HepG2 (cell line): ENCODE measurements at regions not wholly inside any gene's neighbourhood (a gene's known extent, or its start where the extent isn't known, plus 50 kb on each side); places are given as distances from the start of the nearest gene placed in this dataset.

Experiments used
- ATAC-seq: fragments of 200-7000 bp; cut with Tn5 transposase; 3 replicates; pipeline ENCODE4 v1.9.1; 2020; ENCODE audit warnings: mild to moderate bottlenecking, moderate library complexity
- BruUV-seq: library from RNA; stranded (reverse); fragments of 400-500 nt; replicated peaks from 2 replicates; lab custom pipeline; 2021; lab: Mats Ljungman, UMichigan
- CTCF ChIA-PET: fragments of 300-600 bp; formaldehyde crosslinking; extraction: SDS; loops from one replicate; lab custom pipeline; 2021; ENCODE audit warnings: low total read pairs, inconsistent platforms, low intra/inter-chr PET ratio; lab: Yijun Ruan, JAX
- POLR2A ChIA-PET: fragments of 350-600 bp; sonication (Branson Sonifier 250); formaldehyde crosslinking; loops from one replicate; lab custom pipeline; 2020; ENCODE audit warnings: antibody characterized with exemption, inconsistent platforms; lab: Yijun Ruan, JAX
- DNase-seq: peaks from one replicate; pipeline ENCODE4 v3.0.0-alpha.2; 2015; ENCODE audit warnings: low spot score
- FAIRE-seq: peaks from 3 replicates; lab custom pipeline; 2011; peaks lifted over from hg19 to GRCh38; lab: Jason Lieb, UNC
- H2AFZ ChIP-seq: one replicate; pipeline ENCODE4 v1.6.1; 2011; ENCODE audit warnings: low read length, inconsistent platforms
- H3K27ac ChIP-seq: fragments of 300-600 bp; 3 replicates; pipeline ENCODE4 v1.8.0; 2011; ENCODE audit warnings: mixed run types, mild to moderate bottlenecking, mixed read lengths, low read length, inconsistent platforms; ENCODE audit not compliant: insufficient read depth; ENCODE audit errors: extremely low read length
- H3K27me3 ChIP-seq, 2 experiments: fragments of 200-600 bp in 1 of 2; 2 replicates in 1 of 2; 3 replicates in 1 of 2; pipeline versions ENCODE4 v1.6.0 to v1.8.0; 2011; ENCODE audit warnings: low read length in 2 of 2, mild to moderate bottlenecking in 2 of 2, moderate library complexity in 2 of 2, inconsistent platforms in 1 of 2; ENCODE audit not compliant: insufficient read depth in 2 of 2, control insufficient read depth in 1 of 2
- H3K36me3 ChIP-seq, 2 experiments: fragments of 200-600 bp in 1 of 2; replicated peaks in 1 of 2; 2 replicates in 1 of 2; 3 replicates in 1 of 2; pipeline versions ENCODE4 v1.5.1 to v1.8.0; 2011; ENCODE audit warnings: low read length in 2 of 2, inconsistent platforms in 1 of 2; ENCODE audit not compliant: insufficient read depth in 2 of 2, control insufficient read depth in 1 of 2
- H3K4me1 ChIP-seq: 2 replicates; pipeline ENCODE4 v1.5.1; 2012; ENCODE audit warnings: low read length, inconsistent platforms; ENCODE audit not compliant: insufficient read depth
- H3K4me2 ChIP-seq: 2 replicates; pipeline ENCODE4 v1.6.0; 2011; ENCODE audit warnings: low read depth, low read length, inconsistent platforms
- H3K4me3 ChIP-seq, 3 experiments: fragments of 200-600 bp in 1 of 3; sonication (generic), shearing (Covaris generic) in 1 of 3; replicated peaks in 1 of 3; 2 replicates each; pipeline ENCODE4 v1.5.1; 2011 to 2016; ENCODE audit warnings: low read length in 3 of 3, inconsistent platforms in 2 of 3, low read depth in 2 of 3, mild to moderate bottlenecking in 2 of 3, control low read depth in 1 of 3, mixed read lengths in 1 of 3; ENCODE audit not compliant: insufficient read depth in 1 of 3
- H3K79me2 ChIP-seq: one replicate; pipeline ENCODE4 v1.6.1; 2011; ENCODE audit warnings: low read length, inconsistent platforms; ENCODE audit not compliant: insufficient read depth
- H3K9ac ChIP-seq: 2 replicates; pipeline ENCODE4 v1.6.0; 2011; ENCODE audit warnings: mild to moderate bottlenecking, low read depth, low read length, inconsistent platforms; ENCODE audit not compliant: insufficient read depth
- H3K9me3 ChIP-seq: 2 replicates; pipeline ENCODE4 v1.5.1; 2012; ENCODE audit warnings: mild to moderate bottlenecking, low read length
- H4K20me1 ChIP-seq: 2 replicates; pipeline ENCODE4 v1.6.0; 2011; ENCODE audit warnings: inconsistent platforms, mild to moderate bottlenecking, low read length, moderate library complexity; ENCODE audit not compliant: insufficient read depth
- BATF2 ChIP-seq: sonication (generic); formaldehyde crosslinking; IDR thresholded peaks from 2 replicates; pipeline ENCODE4 v1.8.0; 2022; ENCODE audit warnings: mild to moderate bottlenecking, missing genetic modification reagents, moderate library complexity
- JUN ChIP-seq: sonication (generic); formaldehyde crosslinking; IDR thresholded peaks from 2 replicates; pipeline ENCODE4 v1.4.0; 2020; ENCODE audit warnings: mild to moderate bottlenecking, missing genetic modification reagents
- KDM6A ChIP-seq: IDR thresholded peaks from 2 replicates; pipeline ENCODE4 v1.6.1; 2016; ENCODE audit warnings: low read depth
- REXO4 ChIP-seq: sonication (generic); formaldehyde crosslinking; IDR thresholded peaks from 2 replicates; pipeline ENCODE4 v1.8.0; 2022; ENCODE audit warnings: missing genetic modification reagents, mild to moderate bottlenecking, borderline replicate concordance
- RFX3 ChIP-seq: IDR thresholded peaks from 2 replicates; pipeline ENCODE4 v1.6.1; 2016; ENCODE audit warnings: missing biosample characterization, missing genetic modification reagents
- RXRA ChIP-seq: sonication (generic); formaldehyde crosslinking; IDR thresholded peaks from 2 replicates; pipeline ENCODE4 v1.5.1; 2020; ENCODE audit warnings: missing genetic modification reagents
- SP140L ChIP-seq: sonication (generic); formaldehyde crosslinking; IDR thresholded peaks from 2 replicates; pipeline ENCODE4 v1.4.0; 2020; ENCODE audit warnings: missing genetic modification reagents, borderline replicate concordance
- ZBTB20 ChIP-seq: sonication (generic); formaldehyde crosslinking; IDR thresholded peaks from 2 replicates; pipeline ENCODE4 v1.8.1; 2023; ENCODE audit warnings: missing genetic modification reagents, low read depth, mild to moderate bottlenecking, borderline replicate concordance
- ZBTB37 ChIP-seq: sonication (generic); formaldehyde crosslinking; IDR thresholded peaks from 2 replicates; pipeline ENCODE4 v1.4.0; 2020; ENCODE audit warnings: mild to moderate bottlenecking, missing genetic modification reagents
- ZHX1 ChIP-seq: sonication (generic); formaldehyde crosslinking; IDR thresholded peaks from 2 replicates; pipeline ENCODE4 v1.8.1; 2022; ENCODE audit warnings: low read depth, mild to moderate bottlenecking, missing genetic modification reagents
- ZNF326 ChIP-seq: sonication (generic); formaldehyde crosslinking; IDR thresholded peaks from 2 replicates; pipeline ENCODE4 v1.4.0; 2020; ENCODE audit warnings: missing genetic modification reagents, borderline replicate concordance
- ZNF883 ChIP-seq: sonication (generic); formaldehyde crosslinking; IDR thresholded peaks from 2 replicates; pipeline ENCODE4 v1.5.1; 2020; ENCODE audit warnings: mild to moderate bottlenecking, missing genetic modification reagents; ENCODE audit errors: not compliant biosample characterization
- WGBS: methylation state at CpG from one replicate; pipeline ENCODE4 v1.1.6; 2017; ENCODE audit warnings: low lambda C conversion rate; 5-methylcytosine and 5-hydroxymethylcytosine counted together
- in situ Hi-C: cut with HindIII; loops from 2 replicates; pipeline ENCODE4 v1.10.0; 2017; ENCODE audit warnings: low pct_unique_long_range_greater_than_20kb; ENCODE audit not compliant: extremely low pct_ligation_motif_present
- intact Hi-C: fragments of 100-400 bp; cut with micrococcal nuclease; formaldehyde crosslinking; loops from one replicate; pipeline ENCODE4 v1.10.0; 2022; ENCODE audit not compliant: unreplicated experiment

- no peak for TF ChIP-seq SP140L (CRISPR knock-in tag)
- TF ChIP-seq REXO4 (CRISPR knock-in tag) = no peak
- TF ChIP-seq RXRA = no peak
- no peak for TF ChIP-seq RFX3 (CRISPR knock-in tag)
- no peak for TF ChIP-seq BATF2 (CRISPR knock-in tag)
- no peaks in the 10 kb centered on the region for H3K36me3 ChIP-seq
- H3K27me3 ChIP-seq = no peaks in the 10 kb centered on the region
- in situ Hi-C loops = no loop called here
- CTCF ChIA-PET = no interaction called here
- no peak overlapping the region for H3K4me3 ChIP-seq
- DNase-seq (no peak), ATAC-seq (no peak), FAIRE-seq (no peak)
- no peak overlapping the region for H2AFZ ChIP-seq
- no peaks in the 10 kb centered on the region for H3K79me2 ChIP-seq
- intact Hi-C loops = no loop called here
- no peaks in the 10 kb centered on the region for H4K20me1 ChIP-seq
- peaks cover 89% of the 10 kb centered on the region for H3K9me3 ChIP-seq
- no peak overlapping the region for H3K27ac ChIP-seq
- H3K4me1 ChIP-seq = no peaks in the 10 kb centered on the region
- H3K9ac ChIP-seq = no peak overlapping the region
- no TSS peak for BruUV-seq
- 0% methylated on average over 1 of the region's 5 CpGs for WGBS
- POLR2A ChIA-PET = no interaction called here
- no peak overlapping the region for H3K4me2 ChIP-seq
These were observed 950.1 kb upstream of the CTNND2 start for GRCh38 chr5:12854386-12854785.

GRCh38 chr5:12851761-12852160 lies 947.5 kb upstream of the CTNND2 start:
- no peaks in the 10 kb centered on the region for H3K27me3 ChIP-seq
- no peak overlapping the region for H2AFZ ChIP-seq
- FAIRE-seq (no peak), DNase-seq (no peak), ATAC-seq (no peak)
- POLR2A ChIA-PET = no interaction called here
- no TSS peak for BruUV-seq
- no peak overlapping the region for H3K4me2 ChIP-seq
- 6% methylated on average over 5 of the region's 5 CpGs for WGBS
- in situ Hi-C loops (no loop called here), intact Hi-C loops (no loop called here)
- no peak overlapping the region for H3K27ac ChIP-seq
- peaks cover 88% of the 10 kb centered on the region for H3K9me3 ChIP-seq
- no peaks in the 10 kb centered on the region for H3K36me3 ChIP-seq
- no peak overlapping the region for H3K4me3 ChIP-seq
- H3K4me1 ChIP-seq = no peaks in the 10 kb centered on the region
- H3K9ac ChIP-seq = no peak overlapping the region
- H4K20me1 ChIP-seq = no peaks in the 10 kb centered on the region
- CTCF ChIA-PET = no interaction called here
- H3K79me2 ChIP-seq = no peaks in the 10 kb centered on the region
- TF ChIP-seq KDM6A (CRISPR knock-in tag) (no peak), JUN (CRISPR knock-in tag) (no peak), RFX3 (CRISPR knock-in tag) (no peak), ZBTB37 (no peak), ZBTB20 (CRISPR knock-in tag) (no peak), ZNF326 (CRISPR knock-in tag) (no peak), ZNF883 (CRISPR knock-in tag) (no peak), ZHX1 (CRISPR knock-in tag) (no peak)
